ENCODE measurements at regions not wholly inside any gene's neighbourhood (a gene's known extent, or its start where the extent isn't known, plus 50 kb on each side); places are given as distances from the start of the nearest gene placed in this dataset.
"Not testable (repeated sequence)": the region's sequence is repeated elsewhere in the genome, so short reads cannot be mapped to it uniquely, and the experiment has no call there.

DNA sequence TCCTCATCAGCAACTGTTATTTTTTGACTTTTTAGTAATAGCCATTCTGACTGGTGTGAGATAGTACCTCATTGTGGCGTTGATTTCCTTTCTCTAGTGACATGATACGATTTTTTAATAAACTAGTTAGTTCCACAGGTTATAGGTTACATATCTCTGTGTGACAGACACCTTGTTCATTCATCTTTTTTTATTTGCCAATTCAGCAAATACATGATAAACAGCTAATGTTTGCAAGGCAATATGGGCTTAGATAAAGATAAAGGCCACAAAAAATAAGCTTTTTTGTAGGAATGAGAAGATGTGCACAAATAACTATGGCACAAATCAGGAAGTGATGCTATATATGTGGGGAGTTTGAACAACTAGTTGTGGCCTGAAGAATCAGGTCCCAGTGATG, 366.8 kb downstream of the HLX start:
- H3K4me3 ChIP-seq (ENCODE audit: low read depth, low read length) = no peak overlapping the region

DNA sequence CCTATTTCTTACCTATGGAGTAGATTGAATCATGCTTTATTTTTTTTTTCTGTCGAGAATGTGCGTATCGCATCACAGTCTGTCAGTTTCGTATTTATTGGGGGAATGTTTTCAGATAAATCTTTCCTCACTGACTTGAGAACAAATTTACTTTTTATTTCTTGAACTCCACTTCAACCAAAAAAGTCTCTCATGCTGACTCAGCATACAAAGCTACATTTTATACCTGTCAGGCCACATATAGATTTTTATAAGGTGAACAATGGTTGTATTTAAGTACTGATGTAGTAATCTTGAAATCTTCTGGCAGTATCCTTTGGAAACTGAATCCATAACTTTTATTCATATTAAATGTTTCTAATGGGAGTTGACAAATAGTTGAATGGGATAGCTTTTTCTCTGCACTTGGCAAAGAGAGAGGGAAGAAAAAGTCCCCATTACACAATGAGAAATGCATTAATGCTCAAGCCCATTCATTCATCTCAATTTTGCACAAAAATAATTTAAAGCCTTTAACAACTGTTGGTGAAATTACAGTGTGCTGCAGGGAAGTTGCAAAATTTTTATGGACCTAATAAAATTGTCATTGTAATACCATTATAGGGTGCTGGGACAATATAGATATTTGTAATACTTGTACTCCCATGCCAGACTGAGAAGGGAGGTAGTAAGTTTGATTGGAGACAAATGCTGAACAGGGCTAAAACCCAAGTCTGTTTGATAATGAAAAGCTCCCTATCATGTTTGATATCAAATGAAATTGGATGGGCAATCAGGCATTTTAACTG, 367.6 kb downstream of the HLX start:
- TF ChIP-seq, protein P1, sequence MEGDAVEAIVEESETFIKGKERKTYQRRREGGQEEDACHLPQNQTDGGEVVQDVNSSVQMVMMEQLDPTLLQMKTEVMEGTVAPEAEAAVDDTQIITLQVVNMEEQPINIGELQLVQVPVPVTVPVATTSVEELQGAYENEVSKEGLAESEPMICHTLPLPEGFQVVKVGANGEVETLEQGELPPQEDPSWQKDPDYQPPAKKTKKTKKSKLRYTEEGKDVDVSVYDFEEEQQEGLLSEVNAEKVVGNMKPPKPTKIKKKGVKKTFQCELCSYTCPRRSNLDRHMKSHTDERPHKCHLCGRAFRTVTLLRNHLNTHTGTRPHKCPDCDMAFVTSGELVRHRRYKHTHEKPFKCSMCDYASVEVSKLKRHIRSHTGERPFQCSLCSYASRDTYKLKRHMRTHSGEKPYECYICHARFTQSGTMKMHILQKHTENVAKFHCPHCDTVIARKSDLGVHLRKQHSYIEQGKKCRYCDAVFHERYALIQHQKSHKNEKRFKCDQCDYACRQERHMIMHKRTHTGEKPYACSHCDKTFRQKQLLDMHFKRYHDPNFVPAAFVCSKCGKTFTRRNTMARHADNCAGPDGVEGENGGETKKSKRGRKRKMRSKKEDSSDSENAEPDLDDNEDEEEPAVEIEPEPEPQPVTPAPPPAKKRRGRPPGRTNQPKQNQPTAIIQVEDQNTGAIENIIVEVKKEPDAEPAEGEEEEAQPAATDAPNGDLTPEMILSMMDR (IDR thresholded peaks at IDR 0.05; ENCODE audit: low read depth, low read length) = no peak
- H3K27ac ChIP-seq = no peak overlapping the region
- H3K4me3 ChIP-seq (ENCODE audit: low read depth, low read length) = no peak overlapping the region
- no peak for DNase-seq
- no peaks in the 10 kb centered on the region for H3K27me3 ChIP-seq (ENCODE audit: insufficient read depth, low read depth, severe bottlenecking)
- H3K36me3 ChIP-seq = no peaks in the 10 kb centered on the region
- peaks cover 3% of the 10 kb centered on the region for H3K9me3 ChIP-seq (ENCODE audit: severe bottlenecking)

More for the DNA sequence above, 366.8 kb downstream of the HLX start:
- TF ChIP-seq, protein P1 (IDR thresholded peaks at IDR 0.05; ENCODE audit: low read depth, low read length) = no peak
- Histone ChIP-seq H3K27ac (no peak overlapping the region), H3K36me3 (no peaks in the 10 kb centered on the region), H3K27me3 (ENCODE audit: insufficient read depth, low read depth, severe bottlenecking) (no peaks in the 10 kb centered on the region), H3K9me3 (ENCODE audit: severe bottlenecking) (peaks cover 3% of the 10 kb centered on the region)
- DNase-seq = no peak

DNA sequence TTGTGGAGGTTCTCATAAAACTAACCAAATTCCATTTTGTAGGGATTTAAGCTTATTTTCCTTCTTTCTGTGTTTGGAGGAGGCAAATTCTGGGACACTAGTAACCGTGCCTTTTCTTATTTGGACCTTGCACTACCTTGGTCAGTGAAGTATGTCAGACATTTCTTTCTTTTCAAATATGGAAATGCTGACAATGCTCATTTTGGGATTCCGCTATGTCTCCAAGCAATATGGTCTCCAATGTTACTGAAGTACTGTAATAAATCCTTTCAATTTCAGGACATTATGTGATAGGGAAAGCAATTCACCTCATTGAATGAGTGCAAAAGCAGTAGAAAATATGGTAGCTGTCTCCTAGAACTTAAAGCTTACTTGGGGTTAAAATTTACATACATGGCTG, 372.3 kb downstream of the HLX start:
- Histone ChIP-seq H3K36me3 (no peaks in the 10 kb centered on the region), H3K27me3 (ENCODE audit: insufficient read depth, low read depth, severe bottlenecking) (no peaks in the 10 kb centered on the region), H3K27ac (no peak overlapping the region), H3K9me3 (ENCODE audit: severe bottlenecking) (peaks cover 3% of the 10 kb centered on the region), H3K4me3 (ENCODE audit: low read depth, low read length) (no peak overlapping the region)
- no peak for DNase-seq
- TF ChIP-seq, protein P1 (IDR thresholded peaks at IDR 0.05; ENCODE audit: low read depth, low read length) = no peak

DNA sequence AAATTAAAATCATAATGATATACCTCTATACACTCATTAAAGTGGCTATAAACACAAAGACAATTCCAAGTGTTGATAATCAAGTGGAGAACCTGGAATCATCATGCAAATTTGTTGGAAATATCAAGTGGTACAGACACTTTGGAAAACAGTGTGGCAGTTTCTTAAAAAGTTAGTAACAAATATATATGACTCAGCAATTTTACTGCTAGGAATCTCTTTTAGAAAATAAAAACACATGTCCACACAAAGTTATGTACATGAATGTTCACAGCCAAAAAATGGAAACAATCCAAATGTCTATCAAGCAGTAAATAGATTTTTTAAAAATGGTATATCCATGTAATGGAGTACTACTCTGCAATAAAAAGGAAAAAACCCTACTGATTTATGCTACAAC, 375.6 kb downstream of the HLX start:
- Histone ChIP-seq H3K27ac (no peak overlapping the region), H3K36me3 (no peaks in the 10 kb centered on the region), H3K4me3 (ENCODE audit: low read depth, low read length) (no peak overlapping the region), H3K27me3 (ENCODE audit: insufficient read depth, low read depth, severe bottlenecking) (no peaks in the 10 kb centered on the region), H3K9me3 (ENCODE audit: severe bottlenecking) (peaks cover 13% of the 10 kb centered on the region)
- no peak for DNase-seq
- TF ChIP-seq, protein P1 (IDR thresholded peaks at IDR 0.05; ENCODE audit: low read depth, low read length) = no peak

DNA sequence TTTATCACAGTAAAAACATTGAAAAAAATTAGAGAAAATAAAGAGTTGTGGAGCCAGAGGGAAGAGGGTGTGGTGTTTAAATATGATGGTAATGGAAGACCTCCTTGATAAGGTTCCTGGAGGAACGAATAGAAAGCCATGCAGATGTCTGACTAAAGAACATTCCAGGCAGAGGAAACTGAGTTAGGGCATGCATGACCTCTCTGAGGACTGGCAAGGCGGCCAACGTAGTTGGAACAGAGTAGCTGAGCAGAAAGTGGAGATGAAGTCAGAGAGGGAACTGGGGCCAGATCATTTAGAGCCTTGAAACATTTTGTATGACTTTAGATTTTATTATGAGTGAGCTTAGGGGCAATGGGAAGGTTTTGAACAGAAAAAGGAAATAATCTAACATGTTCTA, 377.5 kb downstream of the HLX start:
- Histone ChIP-seq H3K27me3 (ENCODE audit: insufficient read depth, low read depth, severe bottlenecking) (no peaks in the 10 kb centered on the region), H3K27ac (no peak overlapping the region), H3K36me3 (no peaks in the 10 kb centered on the region), H3K4me3 (ENCODE audit: low read depth, low read length) (no peak overlapping the region), H3K9me3 (ENCODE audit: severe bottlenecking) (peaks cover 13% of the 10 kb centered on the region)
- no peak for DNase-seq
- TF ChIP-seq, protein P1 (IDR thresholded peaks at IDR 0.05; ENCODE audit: low read depth, low read length) = no peak

DNA sequence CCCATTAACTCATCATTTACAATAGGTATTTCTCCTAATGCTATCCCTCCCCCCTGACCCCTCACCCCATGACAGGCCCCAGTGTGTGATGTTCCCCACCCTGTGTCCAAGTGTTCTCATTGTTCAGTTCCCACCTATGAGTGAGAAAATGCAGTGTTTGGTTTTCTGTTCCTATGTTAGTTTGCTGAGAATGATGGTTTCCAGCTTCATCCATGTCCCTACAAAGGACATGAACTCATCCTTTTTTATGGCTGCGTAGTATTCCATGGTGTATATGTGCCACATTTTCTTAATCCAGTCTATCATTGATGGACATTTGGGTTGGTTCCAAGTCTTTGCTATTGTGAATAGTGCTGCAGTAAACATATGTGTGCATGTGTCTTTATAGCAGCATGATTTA, 378.3 kb downstream of the HLX start:
- H3K27me3 ChIP-seq (ENCODE audit: insufficient read depth, low read depth, severe bottlenecking); H3K4me3 ChIP-seq (ENCODE audit: low read depth, low read length); H3K36me3 ChIP-seq; H3K27ac ChIP-seq; DNase-seq: not testable (repeated sequence)
- H3K9me3 ChIP-seq (ENCODE audit: severe bottlenecking) = peaks cover 13% of the 10 kb centered on the region

DNA sequence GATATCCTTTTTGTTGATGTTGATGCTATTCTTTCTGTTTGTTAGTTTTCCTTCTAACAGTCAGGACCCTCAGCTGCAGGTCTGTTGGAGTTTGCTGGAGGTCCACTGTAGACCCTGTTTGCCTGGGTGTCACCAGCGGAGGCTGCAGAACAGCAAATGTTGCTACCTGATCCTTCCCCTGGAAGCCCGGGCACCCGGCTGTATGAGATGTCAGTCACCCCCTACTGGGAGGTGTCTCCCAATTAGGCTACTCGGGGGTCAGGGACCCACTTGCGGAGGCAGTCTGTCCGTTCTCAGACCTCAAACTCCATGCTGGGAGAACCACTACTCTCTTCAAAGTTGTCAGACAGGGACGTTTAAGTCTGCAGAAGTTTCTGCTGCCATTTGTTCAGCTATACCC, 383.4 kb downstream of the HLX start:
- H3K36me3 ChIP-seq; DNase-seq; H3K27me3 ChIP-seq (ENCODE audit: insufficient read depth, low read depth, severe bottlenecking); H3K27ac ChIP-seq; H3K4me3 ChIP-seq (ENCODE audit: low read depth, low read length): not testable (repeated sequence)
- peaks cover 20% of the 10 kb centered on the region for H3K9me3 ChIP-seq (ENCODE audit: severe bottlenecking)
